IMR-90 (cell line): ENCODE measurements at regions not wholly inside any gene's neighbourhood (a gene's known extent, or its start where the extent isn't known, plus 50 kb on each side); places are given as distances from the start of the nearest gene placed in this dataset.

Source experiments
- ATAC-seq: fragments of 200-7000 bp; cut with Tn5 transposase; 2 replicates; pipeline ENCODE4 v1.9.1; 2020; ENCODE audit warnings: low read depth, mild to moderate bottlenecking, moderate library complexity
- BruUV-seq: library from RNA; stranded (reverse); fragments of 400-500 nt; replicated peaks from 2 replicates; lab custom pipeline; 2021; lab: Mats Ljungman, UMichigan
- CTCF ChIA-PET: fragments of 300-600 bp; formaldehyde crosslinking; extraction: SDS; loops from one replicate; lab custom pipeline; 2021; ENCODE audit warnings: antibody characterized with exemption; lab: Yijun Ruan, JAX
- POLR2A ChIA-PET: fragments of 300-600 bp; sonication (Branson Sonifier 250); formaldehyde crosslinking; loops from one replicate; lab custom pipeline; 2022; ENCODE audit warnings: antibody characterized with exemption; ENCODE audit not compliant: unreplicated experiment; lab: Charles Lee
- DNase-seq: peaks from one replicate; pipeline ENCODE4 v3.0.0; 2013
- H2AFZ ChIP-seq: replicated peaks from 2 replicates; pipeline ENCODE3; 2013; ENCODE audit warnings: low read length, mild to moderate bottlenecking; ENCODE audit not compliant: poor library complexity
- H2AK5ac ChIP-seq: 2 replicates; pipeline ENCODE4 v1.6.1; 2013; ENCODE audit warnings: low read depth, low read length, inconsistent platforms
- H2AK9ac ChIP-seq: replicated peaks from 2 replicates; pipeline ENCODE3; 2013; ENCODE audit warnings: mild to moderate bottlenecking, low read depth, low read length, moderate library complexity; ENCODE audit not compliant: poor library complexity
- H2BK120ac ChIP-seq: 2 replicates; pipeline ENCODE4 v1.6.1; 2013; ENCODE audit warnings: low read depth, low read length, inconsistent platforms
- H2BK15ac ChIP-seq: 3 replicates; pipeline ENCODE4 v1.6.1; 2013; ENCODE audit warnings: low read depth, low read length, inconsistent platforms
- H2BK20ac ChIP-seq: 2 replicates; pipeline ENCODE4 v1.6.1; 2013; ENCODE audit warnings: low read depth, mild to moderate bottlenecking, inconsistent platforms, low read length, moderate library complexity
- H2BK5ac ChIP-seq: 2 replicates; pipeline ENCODE4 v1.6.1; 2013; ENCODE audit warnings: mild to moderate bottlenecking, low read depth, low read length, inconsistent platforms; ENCODE audit not compliant: poor library complexity, severe bottlenecking
- H3K14ac ChIP-seq: replicated peaks from 2 replicates; pipeline ENCODE4 v1.6.1; 2013; ENCODE audit warnings: low read depth, low read length, inconsistent platforms
- H3K18ac ChIP-seq: 2 replicates; pipeline ENCODE4 v1.6.1; 2013; ENCODE audit warnings: low read depth, low read length, control low read depth
- H3K23ac ChIP-seq: 2 replicates; pipeline ENCODE4 v1.6.1; 2013; ENCODE audit warnings: low read depth, low read length, inconsistent platforms
- H3K27ac ChIP-seq: 2 replicates; pipeline ENCODE4 v1.5.1; 2013; ENCODE audit warnings: mild to moderate bottlenecking, control low read depth, low read length; ENCODE audit not compliant: insufficient read depth
- H3K27me3 ChIP-seq: 2 replicates; pipeline ENCODE4 v1.6.1; 2013; ENCODE audit warnings: low read length; ENCODE audit not compliant: control insufficient read depth, insufficient read depth
- H3K36me3 ChIP-seq: 2 replicates; pipeline ENCODE4 v1.6.1; 2013; ENCODE audit warnings: low read length, mixed read lengths; ENCODE audit not compliant: control insufficient read depth, insufficient read depth
- H3K4ac ChIP-seq: 2 replicates; pipeline ENCODE4 v1.6.1; 2013; ENCODE audit warnings: low read depth, low read length, inconsistent platforms
- H3K4me1 ChIP-seq: 2 replicates; pipeline ENCODE4 v1.6.1; 2013; ENCODE audit warnings: low read length, mixed read lengths; ENCODE audit not compliant: control insufficient read depth, insufficient read depth
- H3K4me2 ChIP-seq: 2 replicates; pipeline ENCODE4 v1.6.1; 2013; ENCODE audit warnings: low read depth, mild to moderate bottlenecking, control low read depth, low read length, moderate library complexity
- H3K4me3 ChIP-seq: 2 replicates; pipeline ENCODE4 v1.5.1; 2013; ENCODE audit warnings: low read depth, mild to moderate bottlenecking, control low read depth, low read length, moderate library complexity; ENCODE audit not compliant: insufficient read depth
- H3K56ac ChIP-seq: 2 replicates; pipeline ENCODE4 v1.6.1; 2013; ENCODE audit warnings: low read length, inconsistent platforms; ENCODE audit not compliant: insufficient read depth; ENCODE audit errors: extremely low read depth
- H3K79me1 ChIP-seq, 2 experiments: 2 replicates each; pipeline ENCODE4 v1.6.1; 2013; ENCODE audit warnings: low read length in 2 of 2, inconsistent platforms in 1 of 2, low read depth in 1 of 2
- H3K9ac ChIP-seq: 2 replicates; pipeline ENCODE4 v1.6.1; 2013; ENCODE audit warnings: low read depth, low read length, control low read depth
- H3K9me1 ChIP-seq: 2 replicates; pipeline ENCODE4 v1.6.1; 2013; ENCODE audit warnings: low read length, inconsistent platforms; ENCODE audit not compliant: insufficient read depth
- H3K9me3 ChIP-seq: 2 replicates; pipeline ENCODE4 v1.6.1; 2013; ENCODE audit warnings: low read length; ENCODE audit not compliant: control insufficient read depth, insufficient read depth
- H4K20me1 ChIP-seq: 2 replicates; pipeline ENCODE4 v1.6.1; 2013; ENCODE audit warnings: low read length, inconsistent platforms; ENCODE audit not compliant: insufficient read depth
- H4K5ac ChIP-seq: 2 replicates; pipeline ENCODE4 v1.6.1; 2013; ENCODE audit warnings: mild to moderate bottlenecking, low read depth, low read length, control low read depth
- H4K8ac ChIP-seq, 2 experiments: 2 replicates each; pipeline ENCODE4 v1.6.1; 2013; ENCODE audit warnings: low read depth in 2 of 2, low read length in 2 of 2, control low read depth in 1 of 2, inconsistent platforms in 1 of 2
- H4K91ac ChIP-seq: 2 replicates; pipeline ENCODE4 v1.6.1; 2013; ENCODE audit warnings: low read depth, low read length, inconsistent platforms; ENCODE audit not compliant: insufficient read depth
- BHLHE40 ChIP-seq: fragments of 150-350 bp; IDR thresholded peaks from 2 replicates; pipeline ENCODE4 v1.6.1; 2016; ENCODE audit warnings: mild to moderate bottlenecking, low read depth, low read length
- CEBPB ChIP-seq: IDR thresholded peaks from 2 replicates; pipeline ENCODE4 v1.6.1; 2012; ENCODE audit warnings: low read depth, low read length, improper control_type of control experiment
- CHD1 ChIP-seq: IDR thresholded peaks from 2 replicates; pipeline ENCODE4 v1.6.1; 2012; ENCODE audit warnings: low read depth, low read length, improper control_type of control experiment
- CTCF ChIP-seq: conservative IDR thresholded peaks from 2 replicates; pipeline ENCODE4 v1.5.1; 2012; ENCODE audit warnings: mild to moderate bottlenecking, low read depth, low read length, improper control_type of control experiment
- ELK1 ChIP-seq: fragments of 150-350 bp; IDR thresholded peaks from 2 replicates; pipeline ENCODE4 v1.6.1; 2016; ENCODE audit warnings: low read depth, mild to moderate bottlenecking, low read length, moderate library complexity, borderline replicate concordance
- FOS ChIP-seq: fragments of 150-350 bp; IDR thresholded peaks from 2 replicates; pipeline ENCODE4 v1.6.1; 2016; ENCODE audit warnings: low read depth, low read length
- MAFK ChIP-seq: IDR thresholded peaks from 2 replicates; pipeline ENCODE4 v1.6.1; 2012; ENCODE audit warnings: low read depth, low read length, improper control_type of control experiment
- MAZ ChIP-seq: IDR thresholded peaks from 2 replicates; pipeline ENCODE4 v1.6.1; 2012; ENCODE audit warnings: low read depth, mild to moderate bottlenecking, low read length, improper control_type of control experiment, moderate library complexity, borderline replicate concordance
- MXI1 ChIP-seq: IDR thresholded peaks from 2 replicates; pipeline ENCODE4 v1.6.1; 2012; ENCODE audit warnings: low read depth, mild to moderate bottlenecking, low read length, moderate library complexity, borderline replicate concordance
- NFE2L2 ChIP-seq: fragments of 150-350 bp; IDR thresholded peaks from 2 replicates; pipeline ENCODE4 v1.6.1; 2016; ENCODE audit warnings: low read depth, mild to moderate bottlenecking, low read length
- POLR2A ChIP-seq: IDR thresholded peaks from 2 replicates; pipeline ENCODE4 v1.6.1; 2012; ENCODE audit warnings: mild to moderate bottlenecking, low read depth, low read length
- RAD21 ChIP-seq: IDR thresholded peaks from 2 replicates; pipeline ENCODE4 v1.6.1; 2012; ENCODE audit warnings: low read length, improper control_type of control experiment
- RCOR1 ChIP-seq: IDR thresholded peaks from 2 replicates; pipeline ENCODE4 v1.6.1; 2012; ENCODE audit warnings: mild to moderate bottlenecking, low read length, improper control_type of control experiment; ENCODE audit not compliant: insufficient replicate concordance
- RFX5 ChIP-seq: IDR thresholded peaks from 2 replicates; pipeline ENCODE4 v1.8.0; 2012; ENCODE audit warnings: low read depth, mild to moderate bottlenecking, low read length, moderate library complexity
- SMC3 ChIP-seq: fragments of 150-350 bp; IDR thresholded peaks from 2 replicates; pipeline ENCODE4 v1.6.1; 2016; ENCODE audit warnings: low read depth, mild to moderate bottlenecking, antibody characterized with exemption, low read length, moderate library complexity
- USF2 ChIP-seq: fragments of 150-350 bp; IDR thresholded peaks from 2 replicates; pipeline ENCODE4 v1.6.1; 2017; ENCODE audit warnings: mild to moderate bottlenecking, antibody characterized with exemption, low read length, low read depth
- WGBS, 2 experiments: methylation state at CpG; one replicate each; pipeline versions ENCODE4 v1.1.5 to v1.1.7; 2013; ENCODE audit warnings: missing lambda C conversion rate in 2 of 2; ENCODE audit not compliant: insufficient read length in 1 of 2; ENCODE audit errors: extremely low coverage in 2 of 2; 5-methylcytosine and 5-hydroxymethylcytosine counted together
- dilution Hi-C: fragments of 300-500 bp; cut with HindIII; formaldehyde crosslinking; loops from one replicate; pipeline ENCODE4 v1.14.3; 2018; ENCODE audit warnings: low sequenced_read_pairs; ENCODE audit not compliant: unreplicated experiment
- in situ Hi-C: fragments of 300-500 bp; cut with MboI; formaldehyde crosslinking; loops from 3 replicates; pipeline ENCODE4 v1.14.3; 2019; ENCODE audit warnings: low sequenced_read_pairs, inconsistent platforms, mixed read lengths
- intact Hi-C: fragments of 100-400 bp; cut with micrococcal nuclease; formaldehyde crosslinking; loops from 2 replicates; pipeline ENCODE4 v1.10.0; 2022

GRCh38 chr14:104359969-104360442, 219.6 kb upstream of the C14orf180 start:
- dilution Hi-C loops (no loop called here), intact Hi-C loops (no loop called here), in situ Hi-C loops (no loop called here)
- no CpG with 5 or more reads among the region's 7 CpGs for WGBS, 2 experiments
- no peak overlapping the region for H2AK5ac ChIP-seq
- peaks cover 59% of the 10 kb centered on the region for H3K9me3 ChIP-seq
- no peak overlapping the region for H3K23ac ChIP-seq
- H3K36me3 ChIP-seq: no peaks in the 10 kb centered on the region
- no peak overlapping the region for H3K56ac ChIP-seq
- H2AFZ ChIP-seq: no peak overlapping the region
- H2BK20ac ChIP-seq: no peak overlapping the region
- ChIA-PET POLR2A (no interaction called here), CTCF (no interaction called here)
- H3K9me1 ChIP-seq: no peaks in the 10 kb centered on the region
- H3K4me2 ChIP-seq: no peak overlapping the region
- H3K79me1 ChIP-seq: no peaks in the 10 kb centered on the region
- H3K14ac ChIP-seq: no peak overlapping the region
- no peak overlapping the region for H3K18ac ChIP-seq
- no peak for TF ChIP-seq RAD21
- TF ChIP-seq BHLHE40: no peak
- TF ChIP-seq CHD1: no peak
- TF ChIP-seq CEBPB: no peak
- TF ChIP-seq ELK1: no peak
- no peak for TF ChIP-seq MXI1
- no peak for TF ChIP-seq POLR2A
- TF ChIP-seq FOS: no peak
- no peak for TF ChIP-seq RCOR1
- no peak for TF ChIP-seq MAFK
- no peak for TF ChIP-seq CTCF
- TF ChIP-seq MAZ: no peak
- TF ChIP-seq NFE2L2: no peak
- TF ChIP-seq SMC3: no peak
- TF ChIP-seq RFX5: no peak
- TF ChIP-seq USF2: no peak
- no peaks in the 10 kb centered on the region for H4K20me1 ChIP-seq
- ATAC-seq (no peak), DNase-seq (no peak)
- no peak overlapping the region for H3K4ac ChIP-seq
- H2BK120ac ChIP-seq: no peak overlapping the region
- no peak overlapping the region for H2AK9ac ChIP-seq
- no peak overlapping the region for H3K4me3 ChIP-seq
- H3K4me1 ChIP-seq: no peaks in the 10 kb centered on the region
- no peak overlapping the region for H2BK5ac ChIP-seq
- no peaks in the 10 kb centered on the region for H3K27me3 ChIP-seq
- H4K91ac ChIP-seq: no peak overlapping the region
- no peak overlapping the region for H3K9ac ChIP-seq
- BruUV-seq: no TSS peak
- H2BK15ac ChIP-seq: no peak overlapping the region
- H3K27ac ChIP-seq: no peak overlapping the region
- H4K8ac ChIP-seq: no peak overlapping the region
- H4K5ac ChIP-seq: no peak overlapping the region
